ENCODE measurements at regions not wholly inside any gene's neighbourhood (a gene's known extent, or its start where the extent isn't known, plus 50 kb on each side); places are given as distances from the start of the nearest gene placed in this dataset.

DNA sequence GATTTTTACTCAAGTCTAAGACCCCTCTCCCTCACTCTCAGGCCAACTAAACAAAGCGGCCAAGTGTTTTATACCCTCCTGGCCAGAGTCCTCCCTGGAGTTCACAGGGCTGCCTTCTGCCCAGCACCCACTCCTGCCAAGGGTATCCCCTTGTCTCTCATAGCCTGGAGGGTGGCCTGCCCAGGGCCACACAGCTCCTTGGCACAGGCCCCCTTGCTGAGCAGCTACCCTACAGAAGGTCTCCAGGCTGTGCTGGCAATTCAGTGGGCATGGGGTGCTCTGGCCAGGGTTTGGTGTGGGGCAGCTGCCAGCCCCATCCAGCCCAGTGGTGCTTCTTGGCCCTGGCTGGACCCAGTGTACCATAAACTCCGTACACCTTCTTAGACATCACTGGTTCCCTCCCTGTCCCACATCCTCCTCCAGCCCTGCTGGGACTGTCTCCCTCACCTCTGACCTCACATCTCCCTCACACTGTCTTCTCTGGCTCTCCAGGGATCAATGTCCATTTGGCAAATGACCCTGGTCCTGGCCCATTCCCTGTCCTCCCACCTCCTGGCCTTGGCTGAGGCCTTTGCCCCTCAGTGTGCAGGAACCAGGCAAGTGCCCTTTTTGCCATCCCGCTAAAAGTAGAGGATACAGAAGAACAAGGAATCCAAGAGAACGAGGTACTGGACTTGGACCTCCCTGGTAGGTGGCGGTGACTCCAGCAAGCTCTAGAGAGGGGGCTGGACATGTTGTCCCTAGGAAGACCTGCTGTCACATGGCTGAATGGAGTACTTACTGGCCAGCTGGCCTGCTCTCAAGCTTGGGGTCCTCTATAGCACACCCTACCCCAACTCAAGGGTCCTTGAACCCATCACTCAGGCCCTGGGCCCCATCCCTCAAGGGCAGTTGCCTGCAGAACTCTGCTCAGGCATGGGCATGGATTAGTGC, 50.0 kb upstream of the TRPM1 start:
- DNase-seq, result no peak

- no peak for DNase-seq
Measured at GRCh38 chr15:31153531-31153930, 52.0 kb upstream of the TRPM1 start.

DNA sequence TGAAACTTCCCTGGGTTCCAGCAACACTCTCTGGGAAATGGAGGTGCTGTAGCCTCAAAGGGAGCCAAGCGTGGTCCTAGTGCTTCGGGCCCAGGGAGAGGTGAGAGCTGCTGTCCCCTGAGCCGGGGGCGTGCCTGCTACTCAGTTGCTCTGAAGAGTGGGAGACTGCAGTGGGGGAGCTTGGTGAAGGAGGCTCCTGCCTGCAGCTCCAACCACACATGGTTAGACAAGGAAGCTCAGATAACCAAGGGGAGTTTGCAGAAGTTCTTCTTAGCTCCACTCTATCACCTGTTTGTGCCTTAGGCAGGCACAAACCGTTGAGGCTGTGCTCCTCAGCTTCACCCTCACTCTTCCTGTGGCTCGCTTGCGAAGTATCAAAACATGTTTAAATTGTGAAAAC, 53.6 kb upstream of the TRPM1 start:
- no peak for DNase-seq

DNA sequence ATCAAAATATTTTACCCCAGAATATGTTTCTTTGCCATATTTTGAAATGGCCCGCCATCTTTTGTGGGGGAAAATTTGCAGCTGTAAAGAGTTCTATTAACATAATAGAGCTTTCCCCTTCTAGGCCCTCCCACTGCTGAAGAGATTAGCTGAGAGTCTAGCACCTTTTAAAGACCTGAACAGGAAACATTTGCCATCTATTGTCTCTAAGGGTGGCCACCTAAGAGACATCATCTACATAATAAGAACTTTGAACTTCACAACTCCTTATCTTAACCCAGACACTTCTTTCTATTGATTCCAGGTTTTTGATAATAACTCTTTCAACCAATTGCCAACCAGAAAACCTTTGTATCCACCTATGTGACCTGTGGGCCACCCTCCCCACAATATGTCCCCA, 54.7 kb upstream of the TRPM1 start:
- no peak for DNase-seq

DNA sequence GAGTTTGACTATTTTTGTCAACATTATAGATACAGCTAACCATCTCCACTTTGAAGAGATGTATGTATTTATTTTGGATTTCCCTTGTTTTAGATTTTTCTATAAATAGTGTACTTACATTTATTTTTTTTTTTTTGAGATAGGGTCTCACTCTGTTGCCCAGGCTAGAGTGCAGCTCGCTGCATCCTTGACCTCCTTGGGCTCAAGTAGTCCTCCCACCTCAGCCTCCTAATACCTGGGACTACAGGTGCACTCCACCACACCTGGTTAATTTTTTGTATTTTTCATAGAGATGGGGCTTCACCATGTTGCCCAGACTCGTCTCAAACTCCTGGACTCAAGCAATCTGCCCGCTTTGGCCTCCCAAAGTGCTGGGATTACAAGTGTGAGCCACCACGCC, 55.3 kb upstream of the TRPM1 start:
- DNase-seq, result no peak

- DNase-seq, result no peak
Measured at GRCh38 chr15:31157644-31158069, 56.1 kb upstream of the TRPM1 start.

DNA sequence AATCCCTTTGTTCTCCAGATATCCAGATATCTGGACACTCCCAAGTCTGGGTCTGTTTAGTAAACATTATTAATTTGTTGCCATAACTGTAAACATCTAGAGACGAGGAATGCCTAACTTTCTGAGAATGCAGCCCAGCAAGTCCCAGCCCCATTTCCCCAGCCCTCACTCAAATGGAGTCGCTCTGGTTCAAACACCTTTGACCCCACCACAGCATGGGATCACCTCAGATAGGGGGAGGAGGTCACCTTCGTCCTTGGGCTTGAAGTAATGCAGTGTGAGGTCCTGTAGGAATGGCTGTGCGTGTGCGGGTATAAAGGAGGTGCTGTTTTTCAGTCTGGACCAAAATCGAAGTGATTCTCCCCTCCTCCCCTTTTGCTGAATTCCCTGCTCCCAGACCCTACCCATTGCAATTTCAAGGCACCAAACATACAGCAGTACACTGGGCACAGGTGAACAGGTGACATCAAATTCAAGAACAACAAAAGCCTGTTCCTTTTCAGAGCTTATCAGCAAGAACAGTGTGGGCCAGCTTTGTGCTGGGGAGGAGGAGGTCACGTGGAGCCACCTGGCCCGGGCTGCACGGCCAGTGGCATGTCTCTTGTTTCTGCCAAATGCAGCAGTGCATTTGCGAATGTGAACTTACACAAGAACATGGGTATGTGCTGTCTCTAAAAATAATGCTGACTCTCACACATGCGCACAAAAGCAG, 57.5 kb upstream of the TRPM1 start:
- DNase-seq, result no peak

DNA sequence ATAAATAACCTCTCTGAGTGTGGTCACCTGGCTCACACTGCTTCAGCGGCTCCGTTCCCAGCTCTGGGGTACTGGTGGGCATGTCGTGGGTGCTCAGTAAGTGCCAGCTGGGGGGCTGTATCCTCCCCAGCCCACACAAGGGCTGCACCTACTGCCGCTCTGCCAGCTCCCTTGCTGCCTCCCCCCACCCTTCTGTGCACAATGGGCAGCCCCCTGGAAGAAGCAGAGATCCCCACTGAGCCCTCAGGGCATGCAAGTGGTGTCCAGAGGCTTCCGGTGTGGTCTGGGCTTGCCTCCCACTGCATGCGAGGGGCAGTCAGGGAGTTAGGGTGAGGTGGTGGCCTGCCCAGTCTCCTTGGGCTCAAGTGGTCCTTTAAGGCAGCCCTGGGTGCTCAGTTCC, 58.3 kb upstream of the TRPM1 start:
- no peak for DNase-seq

DNA sequence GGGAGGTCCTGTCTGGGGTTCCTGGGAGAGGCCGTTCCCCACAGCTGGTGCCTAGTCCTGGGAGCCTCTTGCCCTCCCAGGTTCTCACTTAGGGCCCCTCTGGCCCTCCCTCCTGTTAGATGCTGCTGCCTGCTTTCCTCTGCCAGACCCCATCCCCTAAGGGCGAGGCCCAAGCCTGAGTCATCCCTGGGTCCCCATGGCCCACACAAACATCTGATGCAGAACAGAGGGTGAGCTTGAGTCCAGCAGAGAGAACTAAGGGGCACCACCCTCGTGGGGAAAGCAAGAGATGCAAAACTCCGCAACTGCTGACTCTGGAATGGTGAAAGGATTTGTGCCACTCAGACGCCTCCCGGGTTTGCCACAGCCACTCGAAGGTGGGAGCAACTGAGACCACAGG, 58.8 kb upstream of the TRPM1 start:
- DNase-seq, result no peak

GRCh38 chr15:31160740-31161495, 59.4 kb upstream of the TRPM1 start:
- DNase-seq, result no peak

DNA sequence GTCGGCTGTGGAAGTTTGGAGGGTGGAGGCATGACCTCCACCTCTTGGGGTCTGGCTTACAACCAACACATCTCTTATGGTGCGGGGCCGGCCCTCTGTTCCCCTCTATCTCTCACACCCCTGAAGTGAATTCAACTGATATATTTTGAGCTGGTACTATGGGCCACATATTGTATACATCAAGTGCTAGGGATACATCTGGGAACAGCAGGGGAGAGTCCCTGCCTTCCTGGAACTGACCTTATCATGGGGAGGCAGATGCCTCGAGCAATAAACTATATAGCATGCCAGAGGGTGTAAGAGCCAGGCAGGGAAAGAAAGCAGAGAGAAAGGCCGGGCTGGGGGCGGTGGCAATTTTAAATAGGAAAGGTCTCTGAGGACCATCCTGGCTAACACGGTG, 60.4 kb upstream of the TRPM1 start:
- DNase-seq, result no peak

- no peak for DNase-seq
Measured at GRCh38 chr15:31162721-31163510, 61.4 kb upstream of the TRPM1 start.

DNA sequence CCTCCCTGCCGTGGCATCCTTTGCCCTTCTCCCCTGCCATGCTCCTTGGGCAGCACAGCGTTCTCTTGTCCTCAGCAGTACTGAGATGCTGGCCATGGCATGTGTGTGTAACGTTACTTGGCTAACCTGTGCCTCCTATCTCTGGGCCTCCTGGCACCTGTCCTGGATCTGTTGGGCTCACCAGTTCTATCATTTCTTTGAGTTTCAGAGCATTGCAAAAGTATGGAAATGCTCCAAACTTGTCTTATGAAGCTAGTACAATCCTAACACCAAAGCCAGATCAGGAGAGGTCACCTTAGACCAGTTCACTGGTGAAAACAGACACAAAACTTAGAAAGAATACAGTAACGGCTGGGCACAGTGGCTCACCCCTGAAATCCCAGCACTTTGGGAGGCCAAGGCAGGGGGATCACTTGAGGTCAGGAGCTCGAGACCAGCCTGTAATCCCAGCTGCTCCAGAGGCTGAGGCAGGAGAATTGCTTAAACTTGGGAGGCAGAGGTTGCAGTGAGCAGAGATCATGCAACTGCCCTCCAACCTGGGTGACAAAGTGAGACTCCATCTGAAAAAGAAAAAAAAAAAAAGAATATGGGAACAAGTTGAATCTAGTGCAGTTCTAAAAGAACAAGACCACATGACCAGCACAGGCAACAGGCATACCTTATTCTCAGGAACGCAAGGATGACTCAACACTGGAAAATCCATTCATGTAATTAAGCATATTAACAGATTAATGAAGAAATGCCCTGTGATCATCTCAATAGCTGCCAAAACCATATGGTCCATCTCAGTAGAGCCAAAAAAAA, 62.4 kb upstream of the TRPM1 start:
- DNase-seq, result no peak

GRCh38 chr15:31164573-31164912, 63.0 kb upstream of the TRPM1 start:
- DNase-seq, result no peak

DNA sequence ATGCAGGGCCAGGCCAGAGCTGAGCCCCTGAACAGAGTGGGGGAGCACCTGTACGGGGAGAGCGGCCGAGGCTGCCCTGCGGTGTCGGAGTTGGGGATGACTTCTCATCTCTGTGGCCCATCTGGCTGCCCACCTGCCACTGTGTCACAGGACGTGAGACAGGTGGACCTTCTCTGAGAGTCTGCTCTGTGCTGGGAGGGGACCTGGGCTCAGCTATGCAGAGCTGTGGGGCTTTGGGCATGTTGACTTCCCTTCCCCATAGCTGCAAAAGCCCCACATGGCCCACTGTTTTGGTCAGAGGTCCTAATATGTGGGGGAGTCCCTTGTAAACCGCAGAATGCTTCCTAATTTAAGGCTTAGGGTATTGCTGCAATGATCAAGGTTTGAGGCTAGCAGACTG, 68.0 kb upstream of the TRPM1 start:
- no peak for DNase-seq

- DNase-seq, result no peak
Measured at GRCh38 chr15:31171731-31172130, 70.2 kb upstream of the TRPM1 start.

GRCh38 chr15:31172606-31173005, 71.1 kb upstream of the TRPM1 start:
- no peak for DNase-seq

- no peak for DNase-seq
Measured at GRCh38 chr15:31173790-31174450, 72.4 kb upstream of the TRPM1 start.

DNA sequence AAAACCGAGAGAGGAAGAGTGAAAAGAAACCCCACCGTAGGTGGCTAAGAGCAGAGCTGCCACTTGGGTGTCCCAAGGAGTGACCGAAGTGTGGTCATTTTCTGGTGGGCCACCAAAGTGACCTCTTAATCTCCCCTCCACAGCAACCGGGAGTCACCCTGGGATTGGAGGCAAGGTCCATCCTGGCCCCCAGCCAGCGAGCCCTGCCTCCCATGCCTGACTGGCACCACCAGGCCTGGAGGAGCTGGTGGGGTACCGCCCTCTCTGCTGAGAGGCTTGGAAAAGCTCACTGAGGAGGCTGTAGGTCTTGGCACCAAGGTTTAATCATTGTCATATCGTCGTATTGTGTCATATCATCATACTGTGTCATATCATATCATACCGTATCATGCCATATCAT, 74.0 kb upstream of the TRPM1 start:
- DNase-seq, result no peak

GRCh38 chr15:31177951-31178350, 76.4 kb upstream of the TRPM1 start:
- no peak for DNase-seq

DNA sequence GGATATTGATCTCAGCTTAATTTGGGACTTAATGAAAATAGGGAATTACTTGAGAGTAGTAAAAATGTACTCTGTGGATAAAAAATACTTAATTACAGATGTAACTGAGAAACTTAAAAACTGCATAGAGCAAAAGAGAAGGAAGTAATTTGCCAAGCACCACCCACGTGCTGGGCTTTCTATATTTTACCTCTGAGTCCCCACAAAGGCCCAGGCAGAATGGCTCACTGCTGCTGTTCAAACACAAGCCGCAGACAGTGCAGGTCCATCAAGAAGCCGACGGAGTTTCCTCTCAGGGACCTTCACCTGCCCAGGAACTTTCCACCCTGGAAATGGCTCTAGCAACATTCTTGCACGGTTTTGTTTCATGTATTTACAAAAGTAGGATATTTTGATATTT, 77.2 kb upstream of the TRPM1 start:
- DNase-seq, result no peak
